Type B pancreatic cell (in vitro differentiated cells): ENCODE measurements at regions not wholly inside any gene's neighbourhood (a gene's known extent, or its start where the extent isn't known, plus 50 kb on each side); places are given as distances from the start of the nearest gene placed in this dataset.

Experiments
- DNase-seq: peaks from one replicate; pipeline ENCODE4 v3.0.0; 2021; ENCODE audit warnings: mixed read lengths; ENCODE audit not compliant: unreplicated experiment; ENCODE audit errors: extremely low spot score
- H3K27ac Mint-ChIP-seq: 2 replicates; pipeline ENCODE4 v1.8.0; 2021; ENCODE audit warnings: mild to moderate bottlenecking, mixed read lengths
- H3K27me3 Mint-ChIP-seq: 2 replicates; pipeline ENCODE4 v1.8.0; 2021; ENCODE audit warnings: mixed read lengths
- H3K36me3 Mint-ChIP-seq: 2 replicates; pipeline ENCODE4 v1.8.0; 2021; ENCODE audit warnings: mixed read lengths
- H3K4me1 Mint-ChIP-seq: one replicate; pipeline ENCODE4 v1.8.0; 2021; ENCODE audit warnings: mixed read lengths; ENCODE audit not compliant: unreplicated experiment
- H3K4me3 Mint-ChIP-seq: 2 replicates; pipeline ENCODE4 v1.8.0; 2021; ENCODE audit warnings: mild to moderate bottlenecking, mixed read lengths
- H3K9me3 Mint-ChIP-seq: 2 replicates; pipeline ENCODE4 v1.8.0; 2021; ENCODE audit warnings: mixed read lengths
- CTCF ChIP-seq: fragments of 200-600 bp; sonication (generic); conservative IDR thresholded peaks from 2 replicates; pipeline ENCODE4 v1.5.0; 2021; ENCODE audit warnings: antibody characterized with exemption, mild to moderate bottlenecking

GRCh38 chr22:48900626-48901025, 927.0 kb downstream of the BRD1 start:
- Mint-ChIP-seq H3K27ac (no peak overlapping the region), H3K4me1 (no peaks in the 10 kb centered on the region), H3K4me3 (no peak overlapping the region), H3K27me3 (peaks cover 7% of the 10 kb centered on the region), H3K36me3 (no peaks in the 10 kb centered on the region), H3K9me3 (no peaks in the 10 kb centered on the region)
- no peak for DNase-seq
- no peak for TF ChIP-seq CTCF

- peaks cover 9% of the 10 kb centered on the region for H3K27me3 Mint-ChIP-seq
- no peak overlapping the region for H3K27ac Mint-ChIP-seq
- no peaks in the 10 kb centered on the region for H3K36me3 Mint-ChIP-seq
- DNase-seq = no peak
- no peaks in the 10 kb centered on the region for H3K9me3 Mint-ChIP-seq
- no peaks in the 10 kb centered on the region for H3K4me1 Mint-ChIP-seq
- no peak overlapping the region for H3K4me3 Mint-ChIP-seq
- TF ChIP-seq CTCF = no peak
Measured at GRCh38 chr22:48900327-48900597, 927.4 kb downstream of the BRD1 start.

- DNase-seq = peak; percentile 45
- Mint-ChIP-seq H3K27ac (no peak overlapping the region), H3K4me1 (no peaks in the 10 kb centered on the region), H3K9me3 (no peaks in the 10 kb centered on the region), H3K27me3 (peaks cover 10% of the 10 kb centered on the region), H3K36me3 (no peaks in the 10 kb centered on the region), H3K4me3 (no peak overlapping the region)
- TF ChIP-seq CTCF = no peak
Measured at GRCh38 chr22:48899523-48900326, 927.9 kb downstream of the BRD1 start.

GRCh38 chr22:48898524-48899250, 929.0 kb downstream of the BRD1 start:
- no peak for DNase-seq
- H3K4me3 Mint-ChIP-seq = no peak overlapping the region

GRCh38 chr22:48897645-48898370, 929.9 kb downstream of the BRD1 start:
- H3K4me3 Mint-ChIP-seq = no peak overlapping the region
- TF ChIP-seq CTCF = no peak
- peaks cover 9% of the 10 kb centered on the region for H3K27me3 Mint-ChIP-seq
- H3K4me1 Mint-ChIP-seq = no peaks in the 10 kb centered on the region
- no peaks in the 10 kb centered on the region for H3K9me3 Mint-ChIP-seq
- DNase-seq = peak; percentile 63
- H3K27ac Mint-ChIP-seq = no peak overlapping the region
- H3K36me3 Mint-ChIP-seq = no peaks in the 10 kb centered on the region

More at GRCh38 chr22:48898524-48899250, 929.0 kb downstream of the BRD1 start:
- Mint-ChIP-seq H3K27me3 (peaks cover 10% of the 10 kb centered on the region), H3K27ac (no peak overlapping the region), H3K4me1 (no peaks in the 10 kb centered on the region), H3K9me3 (no peaks in the 10 kb centered on the region), H3K36me3 (no peaks in the 10 kb centered on the region)
- TF ChIP-seq CTCF = no peak
